ENCODE measurements at regions not wholly inside any gene's neighbourhood (a gene's known extent, or its start where the extent isn't known, plus 50 kb on each side); places are given as distances from the start of the nearest gene placed in this dataset.
"Not testable (repeated sequence)": the region's sequence is repeated elsewhere in the genome, so short reads cannot be mapped to it uniquely, and the experiment has no call there.

- DNase-seq: not testable (repeated sequence)
Measured at GRCh38 chr2:111432423-111432822, 311.7 kb downstream of the BCL2L11 start.

GRCh38 chr2:111432916-111433499, 312.3 kb downstream of the BCL2L11 start:
- not testable (repeated sequence) for DNase-seq

GRCh38 chr2:111433892-111434607, 313.3 kb downstream of the BCL2L11 start:
- not testable (repeated sequence) for DNase-seq

GRCh38 chr2:111434608-111434939, 313.9 kb downstream of the BCL2L11 start:
- not testable (repeated sequence) for DNase-seq

GRCh38 chr2:111435553-111436310, 315.0 kb downstream of the BCL2L11 start:
- DNase-seq: not testable (repeated sequence)

GRCh38 chr2:111436411-111436810, 315.7 kb downstream of the BCL2L11 start:
- DNase-seq: not testable (repeated sequence)

- DNase-seq: not testable (repeated sequence)
Measured at GRCh38 chr2:111437288-111437990, 316.7 kb downstream of the BCL2L11 start.

- not testable (repeated sequence) for DNase-seq
Measured at GRCh38 chr2:111438161-111438560, 317.4 kb downstream of the BCL2L11 start.

GRCh38 chr2:111439237-111439636, 318.5 kb downstream of the BCL2L11 start:
- DNase-seq: not testable (repeated sequence)

- DNase-seq: not testable (repeated sequence)
Measured at GRCh38 chr2:111441614-111442013, 320.9 kb downstream of the BCL2L11 start.

- not testable (repeated sequence) for DNase-seq
Measured at GRCh38 chr2:111442767-111443454, 322.2 kb downstream of the BCL2L11 start.

GRCh38 chr2:111444516-111444915, 323.8 kb downstream of the BCL2L11 start:
- DNase-seq: not testable (repeated sequence)

- not testable (repeated sequence) for DNase-seq
Measured at GRCh38 chr2:111445191-111445929, 324.6 kb downstream of the BCL2L11 start.

GRCh38 chr2:111445941-111446340, 325.2 kb downstream of the BCL2L11 start:
- not testable (repeated sequence) for DNase-seq

- not testable (repeated sequence) for DNase-seq
Measured at GRCh38 chr2:111447482-111447881, 326.8 kb downstream of the BCL2L11 start.

GRCh38 chr2:111448796-111449195, 328.1 kb downstream of the BCL2L11 start:
- DNase-seq: not testable (repeated sequence)

- DNase-seq: not testable (repeated sequence)
Measured at GRCh38 chr2:111450526-111450925, 329.8 kb downstream of the BCL2L11 start.

GRCh38 chr2:111451692-111452199, 331.0 kb downstream of the BCL2L11 start:
- not testable (repeated sequence) for DNase-seq

GRCh38 chr2:111452208-111452607, 331.5 kb downstream of the BCL2L11 start:
- not testable (repeated sequence) for DNase-seq

- not testable (repeated sequence) for DNase-seq
Measured at GRCh38 chr2:111453308-111453707, 332.6 kb downstream of the BCL2L11 start.

- DNase-seq: not testable (repeated sequence)
Measured at GRCh38 chr2:111453816-111454215, 333.1 kb downstream of the BCL2L11 start.
